Kidney tubule cell (primary cell): ENCODE measurements at regions not wholly inside any gene's neighbourhood (a gene's known extent, or its start where the extent isn't known, plus 50 kb on each side); places are given as distances from the start of the nearest gene placed in this dataset.

ENCODE experiments used
- DNase-seq: peaks from one replicate; pipeline ENCODE4 v3.0.0-alpha.2; 2018; ENCODE audit warnings: low spot score

DNA sequence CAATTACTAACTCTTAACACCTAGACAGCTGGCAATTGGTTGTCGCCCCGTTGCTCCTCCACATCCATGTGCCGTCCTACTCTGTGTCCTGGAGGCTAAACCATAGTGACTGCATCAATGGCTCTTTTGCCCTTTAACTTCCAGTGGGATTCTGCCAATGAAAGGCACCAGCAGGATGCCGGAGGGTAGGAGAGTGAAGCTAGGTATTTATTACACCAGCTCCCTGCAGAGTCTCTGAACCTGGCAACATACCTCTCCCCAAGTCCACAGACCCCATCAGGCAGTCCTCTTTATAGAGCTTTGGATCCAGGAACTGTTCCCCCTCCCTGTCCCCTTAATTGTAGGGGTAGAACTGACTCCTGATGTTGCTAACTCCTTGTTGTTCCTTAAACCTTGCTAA is 426.8 kb downstream of the HNRNPD start:
- no peak for DNase-seq

DNA sequence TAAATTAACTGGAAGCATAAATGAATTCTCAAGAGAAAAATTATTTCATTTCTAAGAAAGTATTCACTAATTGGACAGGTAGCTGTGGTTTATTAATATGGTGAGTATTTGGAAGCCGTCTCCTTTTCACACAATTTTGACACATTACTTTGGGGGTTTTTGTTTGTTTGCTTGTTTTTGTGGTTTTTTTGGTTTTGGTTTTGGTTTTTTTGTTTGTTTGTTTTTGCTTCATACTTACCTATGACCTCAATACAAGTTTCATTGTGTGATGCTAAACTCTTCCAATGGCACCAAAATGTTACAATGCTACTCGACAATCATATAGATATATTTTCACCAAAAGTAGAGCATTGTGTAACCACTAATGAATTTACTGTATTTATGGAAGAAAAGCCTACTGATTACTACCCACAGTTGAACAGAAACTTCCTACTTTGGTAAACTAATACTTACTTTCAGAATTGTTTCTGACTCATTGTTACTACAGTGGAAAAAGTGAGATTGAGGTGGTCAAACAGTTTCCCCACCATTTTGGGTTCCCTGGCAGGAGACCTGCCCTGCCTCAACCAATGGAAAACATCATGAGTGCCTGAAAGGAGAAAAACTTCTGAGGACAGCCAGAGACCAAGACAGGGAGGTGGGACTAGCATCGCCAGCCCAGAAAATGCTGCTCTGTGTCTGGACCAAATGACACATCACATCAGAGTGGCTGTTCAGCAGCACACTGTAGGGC is 443.1 kb downstream of the HNRNPD start:
- DNase-seq = no peak

DNA sequence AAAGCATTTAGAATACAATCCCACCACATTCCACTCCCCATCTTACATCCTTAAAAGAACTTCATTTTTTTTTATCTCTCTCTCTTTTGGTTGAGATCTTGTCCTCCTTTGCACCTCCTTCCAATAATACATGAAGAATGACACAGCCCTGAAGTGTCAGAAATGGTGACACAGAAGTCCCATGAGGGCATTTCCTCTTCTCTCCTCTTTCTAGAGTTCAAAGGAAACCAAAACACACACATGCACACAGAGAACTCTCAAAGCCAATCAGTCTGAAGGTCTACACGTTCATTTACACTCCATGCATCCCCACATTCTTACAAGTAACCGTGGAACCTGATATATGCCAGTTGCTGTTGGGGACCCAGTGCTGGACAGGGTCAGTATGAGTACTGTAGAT is 450.7 kb downstream of the HNRNPD start:
- no peak for DNase-seq

DNA sequence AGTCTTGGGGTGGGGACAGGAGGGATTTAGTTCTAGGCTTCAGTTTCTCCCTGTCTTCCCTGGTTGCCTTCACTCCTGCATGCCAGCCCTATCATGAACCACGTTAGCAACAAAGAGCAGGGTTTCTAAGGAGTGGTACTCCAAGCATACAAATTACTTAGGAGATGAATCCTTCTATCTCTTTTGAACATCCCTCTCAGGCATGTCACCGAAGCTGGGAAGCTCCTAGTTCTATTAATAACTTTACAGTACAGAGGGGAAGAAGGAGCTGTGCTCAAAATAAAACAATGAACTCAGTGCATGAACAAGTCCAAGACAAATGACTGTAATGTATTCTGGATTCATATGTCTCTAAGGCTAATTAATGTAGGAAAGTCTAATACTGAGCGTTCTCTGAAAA is 450.6 kb upstream of the RASGEF1B start:
- DNase-seq = no peak

DNA sequence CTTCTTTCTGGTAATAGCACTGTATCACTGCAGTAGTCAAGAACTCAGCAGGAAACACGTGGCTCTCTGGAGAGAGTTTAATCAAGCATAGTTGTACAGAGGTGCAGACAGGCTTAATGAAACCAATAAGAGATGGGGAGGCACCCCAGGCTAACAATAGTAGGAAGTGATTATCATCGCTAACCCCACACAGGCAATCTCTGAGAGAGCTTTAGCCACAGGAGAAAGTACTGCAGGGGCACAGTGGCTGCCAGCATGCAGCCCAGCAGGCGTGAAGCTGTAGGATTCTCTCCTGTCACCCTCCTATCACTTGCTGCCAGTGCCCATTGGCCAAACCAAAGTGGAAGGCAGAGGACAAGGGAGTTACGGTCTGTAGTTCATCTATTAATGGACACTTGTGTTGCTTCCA is 450.0 kb upstream of the RASGEF1B start:
- no peak for DNase-seq

DNA sequence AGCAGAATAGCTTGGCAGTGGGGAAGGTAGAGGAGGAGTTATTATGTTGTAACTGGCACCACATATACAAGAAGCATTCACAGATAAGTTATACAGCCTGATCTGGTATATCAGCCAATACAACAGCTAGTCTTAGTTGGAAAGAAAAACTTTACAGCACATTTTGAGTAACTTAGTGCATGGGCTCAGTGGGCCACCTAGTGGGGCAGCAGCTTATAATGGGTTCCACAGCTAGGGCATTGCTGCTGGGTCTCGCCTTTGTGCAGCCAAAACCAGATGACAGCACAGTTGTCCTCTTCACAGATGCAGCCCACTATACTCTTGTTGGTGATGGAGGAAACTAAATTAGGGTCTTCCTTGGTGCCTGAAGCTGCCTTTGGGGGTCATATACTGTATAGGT is 448.1 kb upstream of the RASGEF1B start:
- DNase-seq = no peak

DNA sequence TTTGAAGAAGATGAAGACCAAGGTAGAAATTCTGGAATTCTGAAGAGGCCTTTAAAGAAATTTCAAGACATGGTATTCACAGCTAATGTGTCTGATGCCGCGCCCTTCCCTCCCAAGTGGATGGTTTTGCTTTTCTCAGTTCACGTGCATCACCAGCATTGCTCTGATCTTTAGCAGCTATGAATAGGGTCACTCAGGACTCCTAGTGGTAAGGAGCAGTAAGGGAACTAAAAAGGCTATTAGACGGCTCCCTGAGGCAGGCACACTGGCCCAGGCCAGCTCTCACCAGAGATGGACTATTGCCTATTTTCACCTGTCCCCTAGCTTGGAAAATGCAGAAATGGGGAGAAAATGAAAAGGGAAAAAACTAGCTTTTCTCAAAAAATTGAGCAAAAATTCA is 447.5 kb upstream of the RASGEF1B start:
- peak; percentile 60 for DNase-seq

DNA sequence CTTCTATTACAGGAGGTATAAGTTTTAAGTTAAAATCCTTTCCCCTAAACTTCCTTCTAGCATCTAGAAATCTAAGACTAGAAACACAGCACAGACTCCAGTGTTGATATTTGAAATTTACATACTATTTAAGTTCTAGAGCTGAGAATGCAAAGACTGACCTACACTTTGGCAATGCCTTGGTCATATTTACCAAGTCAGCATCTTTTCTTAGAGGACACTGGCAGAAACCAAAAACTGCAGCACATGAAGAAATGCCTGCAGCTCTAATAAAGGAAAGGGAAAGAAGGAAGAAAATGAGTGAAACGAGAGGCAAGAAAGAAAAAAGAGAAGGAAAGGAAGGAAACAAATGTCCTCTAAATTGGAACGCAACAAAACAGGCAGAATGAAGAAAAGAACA is 443.7 kb upstream of the RASGEF1B start:
- no peak for DNase-seq

DNA sequence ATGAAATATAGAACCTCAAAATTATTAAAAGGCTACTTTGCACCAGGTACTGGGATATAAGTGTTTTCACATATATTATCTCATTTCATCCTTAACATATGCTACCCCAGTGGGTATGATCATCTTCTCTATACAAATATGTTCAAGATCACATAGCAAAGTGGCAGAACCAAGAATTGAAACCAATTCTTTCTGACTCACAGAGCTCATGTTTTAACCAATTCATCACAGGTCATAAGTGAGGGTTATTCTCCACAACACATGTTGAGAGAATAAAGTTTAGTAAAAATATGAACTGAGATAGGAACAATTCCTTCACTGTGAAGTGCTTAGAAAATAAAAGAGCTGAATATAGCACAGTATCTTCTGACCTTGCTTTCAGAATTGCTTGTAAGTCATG is 442.9 kb upstream of the RASGEF1B start:
- no peak for DNase-seq

DNA sequence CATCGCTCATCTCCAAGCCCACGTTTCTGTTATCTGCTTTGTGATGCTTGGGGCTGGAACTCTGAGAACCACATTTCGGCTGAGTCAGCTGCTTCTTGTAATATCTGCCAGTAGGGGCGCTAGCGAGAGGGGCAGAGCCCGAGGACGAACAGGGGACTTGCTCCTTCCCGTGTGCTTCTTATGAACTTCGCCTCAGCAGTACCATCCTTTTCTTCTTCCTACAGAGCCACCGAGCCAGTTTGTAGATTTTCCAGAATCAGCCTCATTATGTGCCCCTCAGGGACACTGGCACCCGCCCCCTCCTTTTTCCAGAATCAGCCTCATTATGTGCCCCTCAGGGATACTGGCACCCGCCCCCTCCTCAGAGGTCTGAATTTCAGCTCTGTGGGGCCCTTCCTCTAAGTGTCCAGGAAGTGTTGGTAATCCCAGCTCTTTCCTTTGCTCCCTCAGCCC is 441.7 kb upstream of the RASGEF1B start:
- DNase-seq = peak; percentile 73

DNA sequence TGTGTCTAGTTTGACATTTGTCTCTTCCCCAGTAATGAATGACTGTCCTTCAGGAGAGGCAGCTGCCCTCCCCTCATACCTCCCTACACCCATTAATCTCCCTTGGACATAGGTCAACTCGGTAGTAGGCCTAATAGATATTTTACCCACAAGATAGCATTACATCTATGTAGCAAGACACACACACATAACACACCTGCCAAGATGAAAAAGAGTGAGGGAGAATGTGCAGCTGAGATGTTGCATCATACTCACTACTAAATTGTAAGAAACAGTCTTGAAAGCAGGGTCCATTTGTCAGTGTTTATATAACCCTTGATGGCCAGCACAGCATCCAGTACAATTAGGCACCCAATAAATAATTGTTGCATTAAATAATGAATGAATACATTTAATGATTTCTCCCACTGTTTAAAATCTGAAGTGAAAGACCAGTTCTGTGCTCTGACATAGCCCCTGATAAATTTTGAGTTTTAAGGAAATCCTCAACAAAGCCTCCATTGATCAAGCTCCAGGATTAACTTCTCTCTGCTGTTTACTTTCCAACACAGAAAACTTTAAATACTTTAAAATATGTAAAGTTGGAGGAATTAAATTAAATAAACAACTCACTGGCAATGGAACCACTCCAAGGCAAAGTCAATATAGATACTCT is 440.8 kb upstream of the RASGEF1B start:
- DNase-seq = no peak

DNA sequence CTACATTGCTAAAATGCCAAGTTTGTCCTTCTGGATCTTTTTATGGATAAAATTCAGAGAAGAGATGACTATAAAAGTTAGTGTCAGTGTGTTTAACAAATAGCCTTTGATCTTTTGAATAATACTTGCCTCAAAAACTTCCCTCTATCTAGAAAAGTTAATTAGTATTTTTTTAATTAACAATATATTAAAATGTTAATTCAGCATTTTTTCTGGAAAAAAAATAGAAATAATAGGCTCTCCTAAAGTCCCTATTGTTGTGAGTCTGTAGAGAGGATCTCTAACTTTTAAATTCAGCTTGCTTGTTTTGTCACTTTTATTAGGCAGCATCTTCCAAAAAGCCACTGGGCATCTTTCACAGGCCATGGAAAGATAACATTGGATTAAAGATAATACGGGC is 435.2 kb upstream of the RASGEF1B start:
- DNase-seq = no peak

DNA sequence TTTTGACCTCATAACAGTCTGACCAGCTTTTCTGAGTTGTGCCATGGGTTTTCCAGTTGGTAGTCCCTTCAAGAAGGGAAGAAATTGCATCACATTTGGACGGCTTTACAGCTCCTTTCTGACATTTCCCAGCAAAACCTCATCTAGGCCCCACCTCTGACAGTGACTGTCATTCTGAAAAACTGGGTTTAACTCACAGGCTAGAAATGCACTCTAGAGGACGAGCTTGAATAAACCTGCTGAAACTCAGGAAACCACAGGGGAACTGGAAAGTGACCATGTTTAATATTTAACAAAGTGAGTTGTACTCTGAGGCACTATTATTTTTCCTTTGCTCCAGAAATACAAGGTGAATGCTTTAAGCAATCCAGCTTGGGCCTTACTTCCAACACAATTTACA is 434.3 kb upstream of the RASGEF1B start:
- DNase-seq = peak; percentile 94

DNA sequence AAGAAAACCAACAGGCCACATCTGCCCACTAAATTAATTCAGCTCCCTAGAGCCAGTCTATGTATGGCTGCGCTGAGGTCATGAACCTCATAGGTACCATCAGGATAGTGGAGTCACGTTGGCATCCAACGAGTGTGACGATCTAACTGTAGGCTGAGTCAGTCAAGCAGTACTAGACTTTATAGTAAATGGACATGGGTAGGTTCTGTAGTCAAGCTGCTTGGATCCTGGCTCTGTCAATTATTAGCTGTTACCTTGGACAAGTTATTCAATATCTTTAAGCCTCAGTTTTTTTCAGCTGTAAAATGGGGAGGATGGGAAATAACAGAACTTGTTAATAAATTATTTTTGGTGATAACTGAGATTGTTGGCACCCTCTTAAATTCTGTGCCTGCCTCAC is 432.4 kb upstream of the RASGEF1B start:
- DNase-seq = peak; percentile 56

DNA sequence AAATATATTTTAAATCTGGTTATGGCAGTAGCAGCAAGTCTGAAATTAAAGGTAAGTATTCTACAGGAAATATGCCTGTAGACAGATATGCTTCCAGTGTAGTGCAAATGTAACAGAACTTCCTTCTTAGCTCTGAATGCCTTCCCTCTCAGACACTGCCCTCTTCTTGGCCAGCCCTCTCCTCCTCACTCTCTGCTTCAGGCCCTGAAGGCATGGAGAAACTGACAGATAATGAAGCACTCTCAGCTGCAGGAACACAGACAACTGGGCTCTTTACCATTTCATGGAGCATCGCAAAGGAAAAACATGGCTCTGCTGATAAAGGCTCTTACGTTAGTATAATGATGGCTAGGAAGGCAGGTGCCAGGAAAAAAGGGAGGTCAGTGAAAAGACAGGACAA is 431.5 kb upstream of the RASGEF1B start:
- DNase-seq = no peak

DNA sequence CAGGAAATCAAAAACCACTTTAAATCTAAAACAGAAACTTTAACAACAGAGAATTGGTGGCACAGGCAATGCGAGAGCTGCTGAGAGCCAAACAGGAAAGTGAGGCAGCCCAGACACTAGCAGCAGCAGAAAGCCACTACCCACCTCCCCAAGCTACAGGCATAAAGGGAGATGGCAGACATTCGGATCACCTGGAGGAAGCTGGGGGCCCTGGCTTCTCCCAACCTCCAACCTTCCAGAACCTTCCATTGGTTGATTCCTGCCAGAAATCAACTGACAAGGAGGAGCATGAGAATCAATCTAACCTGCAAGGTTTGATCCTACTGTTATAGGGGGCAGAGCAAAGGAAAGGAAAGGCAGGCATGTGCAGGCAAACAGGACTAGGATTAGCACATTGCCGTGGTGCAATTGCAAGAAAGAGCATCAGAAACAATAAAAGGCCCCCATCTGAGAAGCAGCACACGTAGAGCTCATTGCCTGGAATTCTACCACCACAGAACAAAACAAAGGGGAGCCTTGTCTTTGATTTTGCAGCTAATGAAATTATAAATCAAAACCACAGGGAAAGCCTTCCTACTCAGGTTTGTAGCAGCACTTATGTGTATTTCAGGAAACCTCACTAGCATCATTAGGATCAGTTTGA is 427.3 kb upstream of the RASGEF1B start:
- no peak for DNase-seq

DNA sequence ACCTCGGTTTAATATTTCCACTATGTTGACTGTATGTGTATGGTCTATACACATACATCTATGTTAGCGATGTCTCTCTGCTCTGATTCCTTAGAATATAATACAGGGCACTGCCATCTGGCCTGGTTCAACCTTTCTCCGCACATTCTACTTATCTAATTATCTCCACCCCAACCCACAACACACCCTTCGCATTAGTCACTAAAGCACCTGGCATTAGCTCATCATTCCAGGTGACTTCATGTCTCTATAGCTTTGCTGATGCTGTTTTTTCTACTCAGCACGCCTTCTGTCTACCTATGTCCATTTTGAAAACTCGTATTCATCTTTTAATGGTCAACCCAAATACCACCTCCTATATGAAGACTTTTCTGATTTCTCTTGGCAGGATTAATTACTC is 425.2 kb upstream of the RASGEF1B start:
- peak; percentile 56 for DNase-seq

DNA sequence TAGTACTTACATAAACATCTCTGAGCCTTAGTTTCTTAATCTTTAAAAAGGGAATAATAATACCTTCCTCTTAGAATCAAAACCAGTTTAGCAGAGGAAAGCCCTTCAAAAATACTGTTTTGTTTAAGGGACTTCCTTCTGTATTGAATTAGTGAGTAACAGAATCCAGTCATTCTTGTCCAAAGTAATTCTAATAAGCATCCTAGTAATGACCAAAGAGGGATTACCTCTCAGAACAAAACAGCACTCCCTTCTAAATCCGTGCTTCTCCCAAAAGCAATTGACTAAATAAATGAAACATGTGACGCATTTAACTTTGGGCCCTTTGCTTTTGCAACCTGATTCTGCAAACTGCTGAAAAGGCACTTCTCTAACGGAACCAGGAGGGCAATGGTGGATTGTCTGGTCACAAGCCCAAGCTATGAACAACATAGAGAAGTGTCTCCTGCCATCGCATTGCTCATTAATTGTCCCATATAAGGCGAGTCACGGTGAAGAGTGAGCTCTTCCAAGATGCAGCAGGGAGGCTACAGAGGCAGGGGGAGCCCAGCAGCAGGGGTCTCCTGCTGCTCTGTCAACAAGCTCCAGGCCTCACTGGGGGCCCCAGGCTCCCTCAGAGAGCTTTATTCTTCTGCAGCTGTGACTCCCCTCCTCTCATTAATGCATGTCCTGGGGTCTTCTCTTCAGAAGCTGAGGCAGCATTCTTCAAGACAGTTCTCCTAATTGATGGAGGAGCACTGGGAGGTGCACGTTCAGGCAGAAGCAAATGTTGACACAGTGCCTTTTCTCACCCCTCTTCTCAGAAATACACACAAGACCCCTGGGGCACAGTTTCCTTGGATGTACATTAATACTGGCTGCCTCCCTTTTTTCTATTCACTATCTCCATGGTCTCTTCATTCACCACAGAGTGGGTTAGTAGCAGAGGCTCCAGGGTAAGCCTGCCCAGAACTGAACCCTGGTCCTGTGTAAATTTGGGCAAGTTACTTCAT is 419.6 kb upstream of the RASGEF1B start:
- no peak for DNase-seq

DNA sequence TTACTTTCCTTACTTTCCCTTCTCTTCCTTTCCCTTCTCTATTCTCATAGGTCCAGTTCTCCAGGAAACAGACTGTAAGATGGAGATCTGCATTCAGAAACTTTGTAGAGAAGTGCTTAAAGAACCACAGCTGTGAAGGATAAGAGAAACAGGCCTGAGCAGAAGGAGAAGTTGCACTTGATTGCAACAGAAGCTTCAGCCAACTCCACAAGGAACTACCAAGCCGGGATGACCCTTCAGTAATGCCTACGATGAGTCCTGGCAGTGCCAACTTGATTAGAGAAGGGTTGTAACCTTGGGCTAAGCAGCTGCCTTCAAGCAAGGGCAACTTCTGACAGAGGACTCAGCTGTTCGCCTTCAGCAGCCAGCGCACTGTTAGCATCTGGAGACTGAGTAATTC is 413.3 kb upstream of the RASGEF1B start:
- no peak for DNase-seq

DNA sequence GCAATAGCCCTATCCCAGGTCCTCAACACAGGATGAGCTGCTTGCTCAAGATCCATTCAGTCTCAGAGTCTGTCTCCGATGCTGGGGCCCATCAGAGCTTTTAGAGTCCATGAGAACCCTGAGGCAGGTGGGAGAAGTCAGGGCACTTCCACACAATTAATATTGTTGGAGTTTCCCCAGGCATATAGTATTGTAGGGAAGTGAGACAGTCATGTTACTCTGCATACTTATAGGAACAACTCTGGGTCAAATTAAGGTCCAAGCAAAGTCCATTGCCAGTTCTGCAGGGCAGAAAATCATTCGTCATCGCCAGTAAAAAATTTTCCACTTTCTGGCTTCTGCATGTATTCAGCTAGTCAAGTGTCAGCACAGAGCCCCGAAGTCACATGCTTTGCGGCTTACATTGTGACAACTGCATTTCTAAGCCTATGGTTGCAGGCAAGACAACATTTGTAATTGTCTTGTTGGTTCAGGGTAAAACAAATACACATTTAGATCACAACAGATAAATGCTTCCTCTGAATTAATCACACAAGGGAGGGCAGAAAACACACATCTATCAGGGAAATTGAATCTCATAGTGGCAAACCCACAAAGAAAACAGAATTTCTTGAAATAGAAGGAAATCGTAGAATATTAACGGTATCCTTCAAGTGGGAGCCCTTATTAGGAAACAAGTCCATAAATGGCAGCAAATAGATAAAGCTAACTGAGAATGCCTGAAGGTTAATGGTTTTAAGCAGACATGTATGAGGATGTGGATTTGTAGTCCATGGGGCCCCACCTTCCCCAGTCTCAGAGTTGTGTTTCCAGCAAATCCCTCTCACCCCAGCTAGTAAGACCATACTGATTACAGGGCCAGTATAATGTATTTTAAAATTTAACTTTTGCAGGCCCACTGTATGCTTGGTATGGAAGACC is 412.1 kb upstream of the RASGEF1B start:
- no peak for DNase-seq

DNA sequence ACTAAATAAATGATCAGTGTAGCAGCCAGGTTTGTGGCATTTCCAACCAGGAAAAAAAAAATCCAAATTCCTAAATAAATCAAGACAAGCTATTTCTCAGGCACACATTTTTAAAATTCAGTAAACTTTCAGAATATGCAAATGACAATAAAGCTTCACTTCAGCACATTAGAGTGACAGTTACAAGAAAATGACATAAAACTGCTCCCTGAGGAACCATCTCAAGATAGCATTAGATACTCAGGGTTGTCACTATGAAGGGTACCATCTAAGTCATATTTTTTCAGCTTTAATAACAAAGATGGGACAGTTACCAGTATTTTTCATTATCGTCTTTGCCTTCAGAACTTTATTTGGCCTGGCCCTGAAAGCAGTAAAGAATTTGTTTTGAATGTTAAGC is 411.3 kb upstream of the RASGEF1B start:
- DNase-seq = no peak
